ENCODE measurements at regions not wholly inside any gene's neighbourhood (a gene's known extent, or its start where the extent isn't known, plus 50 kb on each side); places are given as distances from the start of the nearest gene placed in this dataset.

- DNase-seq (ENCODE audit: low read depth, low spot score) = no peak
Observed at GRCh38 chr11:129324533-129325175, 51.0 kb upstream of the BARX2 start.

- DNase-seq (ENCODE audit: low read depth, low spot score) = no peak
Observed at GRCh38 chr11:129323896-129324502, 51.6 kb upstream of the BARX2 start.

GRCh38 chr11:129322941-129323340, 52.7 kb upstream of the BARX2 start:
- DNase-seq (ENCODE audit: low read depth, low spot score) = no peak

- no peak for DNase-seq (ENCODE audit: low read depth, low spot score)
Observed at GRCh38 chr11:129321076-129321475, 54.6 kb upstream of the BARX2 start.

- DNase-seq (ENCODE audit: low read depth, low spot score) = no peak
Observed at GRCh38 chr11:129320494-129320893, 55.2 kb upstream of the BARX2 start.

GRCh38 chr11:129319751-129320150, 55.9 kb upstream of the BARX2 start:
- DNase-seq (ENCODE audit: low read depth, low spot score) = no peak

GRCh38 chr11:129319201-129319600, 56.4 kb upstream of the BARX2 start:
- DNase-seq (ENCODE audit: low read depth, low spot score) = no peak

GRCh38 chr11:129317571-129317970, 58.1 kb upstream of the BARX2 start:
- DNase-seq (ENCODE audit: low read depth, low spot score) = no peak

- DNase-seq (ENCODE audit: low read depth, low spot score) = no peak
Observed at GRCh38 chr11:129316781-129317180, 58.9 kb upstream of the BARX2 start.

- DNase-seq (ENCODE audit: low read depth, low spot score) = peak; percentile 99
Observed at GRCh38 chr11:129315781-129316579, 59.7 kb upstream of the BARX2 start.

- no peak for DNase-seq (ENCODE audit: low read depth, low spot score)
Observed at GRCh38 chr11:129314371-129314770, 61.3 kb upstream of the BARX2 start.

- DNase-seq (ENCODE audit: low read depth, low spot score) = no peak
Observed at GRCh38 chr11:129313541-129314297, 61.9 kb upstream of the BARX2 start.

GRCh38 chr11:129312730-129313503, 62.7 kb upstream of the BARX2 start:
- DNase-seq (ENCODE audit: low read depth, low spot score) = peak; percentile 15

- DNase-seq (ENCODE audit: low read depth, low spot score) = no peak
Observed at GRCh38 chr11:129308241-129308865, 67.3 kb upstream of the BARX2 start.

GRCh38 chr11:129307162-129307561, 68.5 kb upstream of the BARX2 start:
- no peak for DNase-seq (ENCODE audit: low read depth, low spot score)

GRCh38 chr11:129302386-129303101, 73.1 kb upstream of the BARX2 start:
- no peak for DNase-seq (ENCODE audit: low read depth, low spot score)

- no peak for DNase-seq (ENCODE audit: low read depth, low spot score)
Observed at GRCh38 chr11:129300099-129300498, 75.5 kb upstream of the BARX2 start.

- no peak for DNase-seq (ENCODE audit: low read depth, low spot score)
Observed at GRCh38 chr11:129298988-129299387, 76.7 kb upstream of the BARX2 start.

GRCh38 chr11:129295746-129296145, 79.9 kb upstream of the BARX2 start:
- no peak for DNase-seq (ENCODE audit: low read depth, low spot score)

- DNase-seq (ENCODE audit: low read depth, low spot score) = no peak
Observed at GRCh38 chr11:129292771-129293170, 82.9 kb upstream of the BARX2 start.

All from ELF-1 (cell line).